Neural cell (in vitro differentiated cells): ENCODE measurements at regions not wholly inside any gene's neighbourhood (a gene's known extent, or its start where the extent isn't known, plus 50 kb on each side); places are given as distances from the start of the nearest gene placed in this dataset.

Experiments
- EZH2 ChIP-seq: fragments of 200-600, 300-800 bp; shearing (Covaris generic), sonication (generic); IDR thresholded peaks from 2 replicates; pipeline ENCODE4 v1.6.1; 2014; ENCODE audit warnings: antibody characterized with exemption, low read length, borderline replicate concordance, mild to moderate bottlenecking; ENCODE audit not compliant: insufficient read depth, poor library complexity, severe bottlenecking
- TF ChIP-seq, protein P1 (sequence below): fragments of 450-650 bp; IDR thresholded peaks from 2 replicates; pipeline ENCODE4 v1.5.1; 2014; ENCODE audit warnings: antibody characterized with exemption, mild to moderate bottlenecking, moderate library complexity; ENCODE audit not compliant: poor library complexity, severe bottlenecking

DNA sequence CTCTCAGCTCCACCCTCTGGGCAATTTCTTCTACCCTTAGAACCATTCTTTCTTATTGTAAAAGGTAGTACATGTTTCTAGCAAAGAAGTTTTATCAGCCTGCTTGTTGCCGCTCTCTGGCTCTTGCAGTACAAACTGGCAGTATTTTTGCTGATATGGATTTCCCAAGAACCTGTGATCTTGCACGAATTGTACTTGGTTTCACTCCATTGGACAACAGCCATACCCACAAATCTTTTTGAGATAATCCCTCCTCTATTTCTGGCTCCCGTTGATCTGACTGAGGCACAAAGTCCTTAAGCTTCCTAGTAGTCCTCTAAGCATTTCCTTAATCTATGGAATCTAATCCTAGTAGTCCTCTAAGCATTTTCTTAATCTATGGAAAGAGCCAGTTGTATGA is 487.0 kb upstream of the PTCHD4 start:
- no peak for TF ChIP-seq EZH2
- TF ChIP-seq, protein P1, sequence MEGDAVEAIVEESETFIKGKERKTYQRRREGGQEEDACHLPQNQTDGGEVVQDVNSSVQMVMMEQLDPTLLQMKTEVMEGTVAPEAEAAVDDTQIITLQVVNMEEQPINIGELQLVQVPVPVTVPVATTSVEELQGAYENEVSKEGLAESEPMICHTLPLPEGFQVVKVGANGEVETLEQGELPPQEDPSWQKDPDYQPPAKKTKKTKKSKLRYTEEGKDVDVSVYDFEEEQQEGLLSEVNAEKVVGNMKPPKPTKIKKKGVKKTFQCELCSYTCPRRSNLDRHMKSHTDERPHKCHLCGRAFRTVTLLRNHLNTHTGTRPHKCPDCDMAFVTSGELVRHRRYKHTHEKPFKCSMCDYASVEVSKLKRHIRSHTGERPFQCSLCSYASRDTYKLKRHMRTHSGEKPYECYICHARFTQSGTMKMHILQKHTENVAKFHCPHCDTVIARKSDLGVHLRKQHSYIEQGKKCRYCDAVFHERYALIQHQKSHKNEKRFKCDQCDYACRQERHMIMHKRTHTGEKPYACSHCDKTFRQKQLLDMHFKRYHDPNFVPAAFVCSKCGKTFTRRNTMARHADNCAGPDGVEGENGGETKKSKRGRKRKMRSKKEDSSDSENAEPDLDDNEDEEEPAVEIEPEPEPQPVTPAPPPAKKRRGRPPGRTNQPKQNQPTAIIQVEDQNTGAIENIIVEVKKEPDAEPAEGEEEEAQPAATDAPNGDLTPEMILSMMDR = no peak
